GM18520 (cell line): ENCODE measurements at regions not wholly inside any gene's neighbourhood (a gene's known extent, or its start where the extent isn't known, plus 50 kb on each side); places are given as distances from the start of the nearest gene placed in this dataset.

ENCODE experiments used
- ATAC-seq: cut with Tn5 transposase; IDR thresholded peaks from one replicate; pipeline ENCODE4 v1.9.1; 2021; ENCODE audit not compliant: unreplicated experiment

GRCh38 chr10:105473170-105473569 lies 832.1 kb downstream of the SORCS3 start:
- no peak for ATAC-seq

GRCh38 chr10:105468759-105469158 lies 827.7 kb downstream of the SORCS3 start:
- ATAC-seq, result no peak

- no peak for ATAC-seq
Observed at GRCh38 chr10:105466521-105466920, 825.4 kb downstream of the SORCS3 start.

GRCh38 chr10:105434970-105435369 lies 793.9 kb downstream of the SORCS3 start:
- no peak for ATAC-seq

- no peak for ATAC-seq
Observed at GRCh38 chr10:105413997-105414396, 772.9 kb downstream of the SORCS3 start.

GRCh38 chr10:105409370-105409769 lies 768.3 kb downstream of the SORCS3 start:
- ATAC-seq, result no peak

GRCh38 chr10:105406488-105406887 lies 765.4 kb downstream of the SORCS3 start:
- ATAC-seq, result no peak

- no peak for ATAC-seq
Observed at GRCh38 chr10:105398202-105398601, 757.1 kb downstream of the SORCS3 start.

GRCh38 chr10:105391670-105392351 lies 750.7 kb downstream of the SORCS3 start:
- no peak for ATAC-seq

GRCh38 chr10:105387971-105388370 lies 746.9 kb downstream of the SORCS3 start:
- ATAC-seq, result no peak

- no peak for ATAC-seq
Observed at GRCh38 chr10:105383978-105384377, 742.9 kb downstream of the SORCS3 start.

GRCh38 chr10:105370692-105371091 lies 729.6 kb downstream of the SORCS3 start:
- no peak for ATAC-seq

GRCh38 chr10:105359708-105360107 lies 718.6 kb downstream of the SORCS3 start:
- no peak for ATAC-seq

- ATAC-seq, result no peak
Observed at GRCh38 chr10:105358911-105359310, 717.8 kb downstream of the SORCS3 start.

- no peak for ATAC-seq
Observed at GRCh38 chr10:105356626-105357025, 715.5 kb downstream of the SORCS3 start.

GRCh38 chr10:105354010-105354409 lies 712.9 kb downstream of the SORCS3 start:
- no peak for ATAC-seq

GRCh38 chr10:105352827-105353226 lies 711.7 kb downstream of the SORCS3 start:
- ATAC-seq, result no peak

GRCh38 chr10:105352281-105352680 lies 711.2 kb downstream of the SORCS3 start:
- no peak for ATAC-seq

GRCh38 chr10:105351187-105351586 lies 710.1 kb downstream of the SORCS3 start:
- ATAC-seq, result no peak

- no peak for ATAC-seq
Observed at GRCh38 chr10:105347487-105347886, 706.4 kb downstream of the SORCS3 start.

- ATAC-seq, result no peak
Observed at GRCh38 chr10:105342606-105343005, 701.5 kb downstream of the SORCS3 start.

- ATAC-seq, result no peak
Observed at GRCh38 chr10:105339669-105340068, 698.6 kb downstream of the SORCS3 start.

GRCh38 chr10:105328503-105329133 lies 687.5 kb downstream of the SORCS3 start:
- no peak for ATAC-seq
